ENCODE measurements at regions not wholly inside any gene's neighbourhood (a gene's known extent, or its start where the extent isn't known, plus 50 kb on each side); places are given as distances from the start of the nearest gene placed in this dataset.

DNA sequence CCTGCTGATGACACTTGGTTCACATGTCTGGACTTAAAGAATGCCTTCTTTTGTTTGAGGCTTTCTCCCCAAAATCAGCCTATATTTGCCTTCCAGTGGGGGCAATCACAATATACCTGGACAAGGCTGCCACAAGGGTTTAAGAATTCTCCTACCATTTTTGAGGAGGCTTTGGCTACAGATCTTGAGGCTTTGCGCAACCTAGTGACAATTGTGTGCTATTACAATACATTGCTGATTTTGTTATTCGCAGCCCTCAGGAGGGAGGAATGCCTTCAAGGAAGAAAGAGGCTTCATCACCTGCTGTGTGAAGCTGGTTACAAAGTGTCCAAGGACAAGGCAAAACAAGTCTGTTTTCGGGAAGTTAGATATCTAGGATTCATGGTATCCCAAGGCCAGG lies 50.8 kb upstream of the OR4C15 start:
- no peak overlapping the region for H3K9ac ChIP-seq (ENCODE audit: insufficient read depth, low read length, poor library complexity, severe bottlenecking)

More for the DNA sequence above, 50.8 kb upstream of the OR4C15 start:
- Histone ChIP-seq H3K9me3 (replicated peaks in 1 of 2; ENCODE audit: control insufficient read depth in 1 of 2, insufficient read depth in 1 of 2, low read length in 2 of 2) (peaks cover 30 to 35% of the 10 kb centered on the region in 2 donors), H3K4me3 (replicated peaks in 1 of 3; ENCODE audit: low read depth in 2 of 3, low read length in 3 of 3) (no peak overlapping the region), H3K79me2 (ENCODE audit: insufficient read depth, low read length) (no peaks in the 10 kb centered on the region), H3K4me1 (ENCODE audit: control insufficient read depth in 1 of 2, insufficient read depth in 2 of 2, low read length in 2 of 2) (no peaks in the 10 kb centered on the region), H3K36me3 (replicated peaks in 1 of 2; ENCODE audit: control insufficient read depth in 1 of 2, insufficient read depth in 2 of 2, low read length in 2 of 2) (no peaks in the 10 kb centered on the region), H2AFZ (ENCODE audit: insufficient read depth, low read depth, low read length, poor library complexity, severe bottlenecking) (no peak overlapping the region), H3K27ac (ENCODE audit: low read depth in 1 of 2, low read length in 2 of 2) (no peak overlapping the region), H3K4me2 (replicated peaks; ENCODE audit: extremely low read depth, low read length, poor library complexity, severe bottlenecking) (no peak overlapping the region), H3K27me3 (ENCODE audit: control insufficient read depth in 2 of 2, insufficient read depth in 2 of 2, low read length in 2 of 2) (no peaks in the 10 kb centered on the region), H4K20me1 (ENCODE audit: insufficient read depth, low read length) (no peaks in the 10 kb centered on the region)
- Mint-ChIP-seq H3K27me3 (ENCODE audit: low read depth in 3 of 3) (peaks cover 0 to 3% (median 0%) of the 10 kb centered on the region in 3 donors), H3K9me3 (peaks cover 11 to 36% (median 16%) of the 10 kb centered on the region in 7 donors), H3K4me3 (no peak overlapping the region), H3K27ac (no peak overlapping the region), H3K36me3 (no peaks in the 10 kb centered on the region), H3K4me1 (no peaks in the 10 kb centered on the region)
- intact Hi-C loops (cut with micrococcal nuclease): no loop called here
- TF ChIP-seq, protein P1, sequence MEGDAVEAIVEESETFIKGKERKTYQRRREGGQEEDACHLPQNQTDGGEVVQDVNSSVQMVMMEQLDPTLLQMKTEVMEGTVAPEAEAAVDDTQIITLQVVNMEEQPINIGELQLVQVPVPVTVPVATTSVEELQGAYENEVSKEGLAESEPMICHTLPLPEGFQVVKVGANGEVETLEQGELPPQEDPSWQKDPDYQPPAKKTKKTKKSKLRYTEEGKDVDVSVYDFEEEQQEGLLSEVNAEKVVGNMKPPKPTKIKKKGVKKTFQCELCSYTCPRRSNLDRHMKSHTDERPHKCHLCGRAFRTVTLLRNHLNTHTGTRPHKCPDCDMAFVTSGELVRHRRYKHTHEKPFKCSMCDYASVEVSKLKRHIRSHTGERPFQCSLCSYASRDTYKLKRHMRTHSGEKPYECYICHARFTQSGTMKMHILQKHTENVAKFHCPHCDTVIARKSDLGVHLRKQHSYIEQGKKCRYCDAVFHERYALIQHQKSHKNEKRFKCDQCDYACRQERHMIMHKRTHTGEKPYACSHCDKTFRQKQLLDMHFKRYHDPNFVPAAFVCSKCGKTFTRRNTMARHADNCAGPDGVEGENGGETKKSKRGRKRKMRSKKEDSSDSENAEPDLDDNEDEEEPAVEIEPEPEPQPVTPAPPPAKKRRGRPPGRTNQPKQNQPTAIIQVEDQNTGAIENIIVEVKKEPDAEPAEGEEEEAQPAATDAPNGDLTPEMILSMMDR (IDR thresholded peaks at IDR 0.05): no peak
- WGBS (ENCODE audit: insufficient coverage): 52% methylated on average over 2 of the region's 3 CpGs
- no peak for DNase-seq

Measured in CD14-positive monocyte (primary cell).